GM12891 (cell line): ENCODE measurements at regions not wholly inside any gene's neighbourhood (a gene's known extent, or its start where the extent isn't known, plus 50 kb on each side); places are given as distances from the start of the nearest gene placed in this dataset.

Experiments
- DNase-seq: peaks from one replicate; pipeline ENCODE4 v3.0.0; 2011; ENCODE audit warnings: low spot score; ENCODE audit not compliant: insufficient read length
- FAIRE-seq: peaks from 2 replicates; lab custom pipeline; 2011; peaks lifted over from hg19 to GRCh38; lab: Jason Lieb, UNC
- PAX5 ChIP-seq: IDR thresholded peaks from 2 replicates; pipeline ENCODE4 v1.6.1; 2011; ENCODE audit warnings: low read length, moderate library complexity, mild to moderate bottlenecking; ENCODE audit not compliant: insufficient read depth, severe bottlenecking
- POLR2A ChIP-seq: IDR thresholded peaks from 2 replicates; pipeline ENCODE4 v1.6.1; 2011; ENCODE audit warnings: low read depth, low read length, control low read depth
- POLR2AphosphoS5 ChIP-seq: IDR thresholded peaks from 2 replicates; pipeline ENCODE4 v1.6.1; 2011; ENCODE audit warnings: low read depth, low read length, control low read depth
- POU2F2 ChIP-seq: IDR thresholded peaks from 2 replicates; pipeline ENCODE4 v1.6.1; 2011; ENCODE audit warnings: low read depth, mild to moderate bottlenecking, control low read depth, low read length, moderate library complexity
- SPI1 ChIP-seq: IDR thresholded peaks from 2 replicates; pipeline ENCODE4 v1.6.1; 2011; ENCODE audit warnings: low read depth, low read length, control low read depth
- TAF1 ChIP-seq: IDR thresholded peaks from 2 replicates; pipeline ENCODE4 v1.6.1; 2011; ENCODE audit warnings: low read depth, low read length, control low read depth

DNA sequence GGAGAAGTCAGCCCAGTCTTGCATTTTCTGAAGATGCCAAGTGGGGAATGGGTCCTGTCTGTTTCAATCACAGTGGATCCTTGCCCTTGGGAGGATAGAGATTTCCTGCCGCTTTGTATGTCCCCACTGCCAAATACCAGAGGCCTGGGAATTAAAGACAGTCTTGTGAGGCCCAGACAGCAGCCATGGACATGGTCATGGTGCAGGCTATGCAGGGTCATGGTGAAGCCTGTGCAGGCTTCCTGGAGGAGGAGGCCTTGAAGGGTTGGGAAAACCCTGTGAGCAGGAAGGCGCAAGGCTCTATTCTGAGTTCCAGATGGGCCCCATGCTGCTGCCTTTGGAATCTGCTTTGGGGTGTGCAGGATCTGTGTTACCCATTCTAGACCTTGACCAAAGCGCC is 57.3 kb upstream of the PITX1 start:
- FAIRE-seq (no peak), DNase-seq (no peak)
- TF ChIP-seq POLR2A (no peak), PAX5 (no peak), POLR2AphosphoS5 (no peak), TAF1 (no peak), POU2F2 (no peak), SPI1 (no peak)

DNA sequence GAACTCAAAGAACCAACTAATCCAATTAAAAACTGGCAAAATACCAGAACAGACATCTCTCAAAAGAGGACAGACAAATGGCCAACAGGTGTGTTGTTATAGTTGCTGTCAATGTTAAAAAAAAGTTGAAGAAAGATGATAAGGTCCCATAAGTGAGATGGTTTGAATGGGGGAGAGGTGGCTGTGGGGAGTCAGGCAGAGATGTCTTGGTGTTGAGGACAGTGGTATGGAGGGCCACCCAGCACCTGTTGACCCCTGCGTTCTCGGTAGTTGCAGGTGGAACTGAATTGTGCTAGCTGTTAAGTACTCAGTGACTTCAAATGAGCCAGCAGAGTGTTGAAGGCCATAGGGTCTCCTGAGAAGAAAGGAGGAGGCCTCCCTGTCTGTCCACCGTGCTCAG is 55.9 kb upstream of the PITX1 start:
- TF ChIP-seq POLR2A (no peak), POLR2AphosphoS5 (no peak), TAF1 (no peak), SPI1 (no peak), PAX5 (no peak), POU2F2 (no peak)
- DNase-seq (no peak), FAIRE-seq (no peak)

DNA sequence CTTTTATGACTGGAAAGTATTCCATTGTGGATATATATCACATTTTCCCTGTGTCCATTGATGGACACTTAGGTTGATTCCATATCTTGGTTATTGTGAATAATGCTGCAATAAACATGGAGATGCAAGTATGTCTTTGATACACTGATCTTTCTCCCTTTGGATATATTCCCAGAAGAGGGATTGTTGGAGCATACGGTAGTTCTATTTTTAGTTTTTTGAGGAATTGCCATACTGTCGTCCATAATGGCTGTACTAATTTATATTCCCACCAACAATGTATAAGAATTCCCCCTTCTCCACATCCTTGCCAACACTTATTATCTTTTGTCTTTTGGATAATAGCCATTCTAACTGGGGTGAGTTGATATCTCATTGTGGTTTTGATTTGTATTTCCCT is 54.9 kb upstream of the PITX1 start:
- FAIRE-seq, result no peak
- no peak for TF ChIP-seq POLR2A
- TF ChIP-seq PAX5, result no peak
- TF ChIP-seq POLR2AphosphoS5, result no peak
- no peak for DNase-seq

DNA sequence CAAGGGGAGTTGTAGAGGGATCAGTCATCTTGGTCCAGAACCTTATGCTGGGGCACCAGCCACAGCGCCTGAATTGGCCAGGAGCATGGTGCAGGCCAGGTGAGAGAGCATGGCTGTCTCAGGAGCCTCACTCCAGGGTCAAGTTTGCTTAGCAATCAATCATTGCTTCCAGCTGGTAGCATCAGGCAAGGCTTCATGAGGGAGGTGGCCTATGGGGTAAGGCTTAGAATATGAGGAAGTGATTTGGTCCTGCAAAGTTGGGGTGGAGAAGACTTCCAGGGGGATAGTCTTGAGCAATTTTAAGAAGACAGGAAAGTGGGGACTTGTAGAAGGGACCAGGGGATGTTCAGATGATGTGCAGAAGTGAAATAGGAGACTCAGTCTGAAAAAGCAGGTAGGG is 53.9 kb upstream of the PITX1 start:
- FAIRE-seq, result no peak
- TF ChIP-seq TAF1 (no peak), POU2F2 (no peak)

DNA sequence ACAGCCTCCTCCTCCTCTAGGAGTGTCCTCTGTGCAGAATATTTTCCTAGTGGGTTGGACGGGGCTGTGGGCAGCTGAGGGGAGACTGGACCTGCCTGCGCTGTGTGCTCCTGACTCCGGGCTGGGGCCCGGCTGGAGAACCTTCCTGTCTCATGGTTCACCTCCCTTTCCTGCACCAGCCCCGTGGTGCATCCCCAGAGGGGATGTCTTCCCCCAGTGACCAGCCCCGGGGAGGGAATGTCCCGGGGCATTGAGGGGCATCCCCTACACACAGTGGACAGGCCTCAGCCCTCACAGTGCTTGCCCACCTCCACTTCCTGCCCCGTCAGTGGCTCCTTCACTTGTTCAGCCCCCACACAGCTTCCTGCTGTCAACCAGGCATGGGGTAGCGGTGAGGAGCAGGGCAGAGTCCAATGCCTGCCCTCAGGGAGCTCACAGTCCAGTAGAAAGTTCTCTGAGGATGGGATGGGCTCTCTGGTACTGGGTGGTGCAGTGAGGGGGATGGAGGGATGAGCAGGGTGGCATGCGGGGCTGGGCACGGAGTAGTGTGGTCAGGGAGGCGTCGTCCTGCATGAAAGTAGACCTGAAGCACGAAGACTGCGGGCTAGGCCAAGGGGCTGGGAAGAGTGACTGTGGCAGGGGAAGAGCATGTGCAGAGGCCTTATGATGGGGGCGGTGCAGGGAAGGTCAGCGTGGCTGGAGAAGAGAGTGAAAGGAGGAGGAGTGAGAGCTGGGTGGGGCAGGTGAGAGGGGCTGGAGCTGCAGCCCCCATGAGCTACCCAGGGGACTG is 52.1 kb upstream of the PITX1 start:
- DNase-seq (no peak), FAIRE-seq (no peak)
- TF ChIP-seq SPI1 (no peak), TAF1 (no peak), PAX5 (no peak), POLR2A (no peak), POU2F2 (no peak), POLR2AphosphoS5 (no peak)

More for the DNA sequence above, 53.9 kb upstream of the PITX1 start:
- DNase-seq, result no peak

DNA sequence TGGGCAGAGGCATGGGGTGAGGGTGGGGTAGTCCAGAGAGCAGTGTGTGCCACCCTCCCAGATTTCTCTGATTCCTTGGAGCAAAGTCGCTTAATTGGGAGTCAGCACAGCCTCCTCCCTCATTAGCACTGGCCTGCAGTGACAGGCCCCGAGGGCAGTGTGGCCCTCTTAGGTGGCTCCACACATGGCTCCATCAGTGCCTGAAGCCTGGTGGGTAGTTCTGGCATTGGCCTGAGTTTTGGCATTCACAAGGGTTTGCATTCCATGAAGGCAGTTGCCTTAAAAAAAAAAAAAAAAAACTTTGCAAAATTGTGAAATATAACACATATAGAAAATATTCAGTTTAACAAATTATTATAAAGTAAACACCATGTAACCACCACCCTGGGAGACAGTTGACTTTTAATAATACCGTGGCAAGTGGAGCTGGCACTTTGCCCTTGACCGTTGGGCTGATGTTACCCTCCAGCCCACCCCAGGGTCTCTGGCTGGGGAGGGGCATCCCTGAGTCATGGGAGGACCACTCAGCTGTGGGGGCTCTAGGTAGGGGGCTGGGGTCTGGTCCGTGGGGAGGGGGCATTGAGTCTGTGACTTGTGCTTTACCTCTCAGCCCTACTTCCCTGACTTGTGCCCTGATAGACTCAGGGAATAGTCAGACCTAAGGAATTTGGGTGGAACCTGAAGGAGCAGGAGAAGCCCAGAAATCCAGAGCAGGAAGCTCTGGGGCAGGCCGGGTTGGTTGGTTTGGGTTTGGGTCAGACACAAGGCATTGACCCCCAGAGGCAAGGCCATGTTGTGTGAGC is 51.3 kb upstream of the PITX1 start:
- TF ChIP-seq POU2F2 (no peak), TAF1 (no peak), PAX5 (no peak), POLR2A (no peak), SPI1 (no peak), POLR2AphosphoS5 (no peak)
- FAIRE-seq, result no peak
- no peak for DNase-seq
